SK-N-SH (cell line): ENCODE measurements at regions not wholly inside any gene's neighbourhood (a gene's known extent, or its start where the extent isn't known, plus 50 kb on each side); places are given as distances from the start of the nearest gene placed in this dataset.

Source experiments
- CTCF ChIA-PET: fragments of 300-600, 350-600 bp; formaldehyde crosslinking; extraction: SDS; loops from one replicate; lab custom pipeline; 2021; lab: Yijun Ruan, JAX
- POLR2A ChIA-PET: fragments of 350-600 bp; sonication (Branson Sonifier 250); formaldehyde crosslinking; extraction: SDS; loops from one replicate; lab custom pipeline; 2020; ENCODE audit warnings: antibody characterized with exemption, inconsistent platforms; lab: Yijun Ruan, JAX
- DNase-seq: peaks from one replicate; pipeline ENCODE4 v3.0.0; 2012
- H2AFZ ChIP-seq: fragments of 200-600 bp; sonication (generic); 2 replicates; pipeline ENCODE4 v1.8.1; 2016; ENCODE audit warnings: antibody characterized with exemption, mild to moderate bottlenecking, low read depth
- H3F3A ChIP-seq: fragments of 200-600 bp; sonication (generic); replicated peaks from 2 replicates; pipeline ENCODE3; 2016; ENCODE audit warnings: antibody characterized with exemption, mild to moderate bottlenecking; ENCODE audit not compliant: insufficient read depth
- H3K27ac ChIP-seq, 2 experiments: fragments of 200-500 bp in 1 of 2; fragments of 200-600 bp in 1 of 2; sonication (Bioruptor generic) in 1 of 2; sonication (generic), shearing (Covaris generic) in 1 of 2; 2 replicates each; pipeline versions ENCODE4 v1.5.1 to v1.6.1; 2014 to 2016; ENCODE audit warnings: low read depth in 2 of 2, inconsistent platforms in 1 of 2, low read length in 1 of 2, mild to moderate bottlenecking in 1 of 2, mixed read lengths in 1 of 2
- H3K27me3 ChIP-seq: fragments of 200-600 bp; sonication (generic), shearing (Covaris generic); 2 replicates; pipeline ENCODE4 v1.6.1; 2016; ENCODE audit warnings: mixed run types; ENCODE audit not compliant: insufficient read depth
- H3K36me3 ChIP-seq, 2 experiments: fragments of 200-500 bp in 1 of 2; fragments of 200-600 bp in 1 of 2; sonication (Bioruptor generic) in 1 of 2; sonication (generic) in 1 of 2; replicated peaks in 1 of 2; 2 replicates each; pipeline versions ENCODE3 to v1.5.1; 2014 to 2016; ENCODE audit warnings: low read length in 1 of 2, mild to moderate bottlenecking in 1 of 2; ENCODE audit not compliant: insufficient read depth in 2 of 2, control insufficient read depth in 1 of 2
- H3K4me1 ChIP-seq, 2 experiments: fragments of 200-500 bp in 1 of 2; fragments of 200-600 bp in 1 of 2; sonication (Bioruptor generic) in 1 of 2; sonication (generic), shearing (Covaris generic) in 1 of 2; 2 replicates each; pipeline versions ENCODE4 v1.5.1 to v1.6.1; 2014 to 2016; ENCODE audit warnings: low read depth in 1 of 2, low read length in 1 of 2, mixed run types in 1 of 2; ENCODE audit not compliant: insufficient read depth in 2 of 2, control insufficient read depth in 1 of 2
- H3K4me2 ChIP-seq: fragments of 200-600 bp; sonication (generic), shearing (Covaris generic); 2 replicates; pipeline ENCODE4 v1.6.1; 2017; ENCODE audit warnings: mixed run types
- H3K4me3 ChIP-seq, 2 experiments: fragments of 200-500 bp in 1 of 2; fragments of 200-600 bp in 1 of 2; sonication (Bioruptor generic) in 1 of 2; sonication (generic), shearing (Covaris generic) in 1 of 2; 2 replicates each; pipeline versions ENCODE4 v1.5.1 to v1.8.1; 2014 to 2016; ENCODE audit warnings: low read depth in 2 of 2, inconsistent platforms in 1 of 2, low read length in 1 of 2, mild to moderate bottlenecking in 1 of 2, mixed read lengths in 1 of 2, moderate library complexity in 1 of 2
- H3K79me2 ChIP-seq: fragments of 200-600 bp; sonication (generic); 2 replicates; pipeline ENCODE4 v1.8.1; 2017; ENCODE audit warnings: mild to moderate bottlenecking; ENCODE audit not compliant: insufficient read depth
- H3K9ac ChIP-seq: fragments of 200-600 bp; sonication (generic); 2 replicates; pipeline ENCODE4 v1.6.1; 2017; ENCODE audit warnings: mixed run types
- H3K9me2 ChIP-seq: fragments of 200-600 bp; sonication (generic); 2 replicates; pipeline ENCODE4 v1.6.1; 2017; ENCODE audit warnings: mixed run types
- H3K9me3 ChIP-seq: fragments of 200-600 bp; sonication (generic); 2 replicates; pipeline ENCODE4 v1.6.1; 2017; ENCODE audit warnings: mixed run types, mild to moderate bottlenecking, moderate library complexity
- H4K20me1 ChIP-seq: fragments of 200-600 bp; sonication (generic); 2 replicates; pipeline ENCODE4 v1.6.1; 2017; ENCODE audit warnings: mild to moderate bottlenecking, mixed run types; ENCODE audit not compliant: insufficient read depth
- EP300 ChIP-seq, 2 experiments: IDR thresholded peaks; 2 replicates each; pipeline versions ENCODE4 v1.4.0 to v1.6.1; 2012; ENCODE audit warnings: borderline replicate concordance in 1 of 2, low read depth in 1 of 2, low read length in 1 of 2
- EZH2phosphoT487 ChIP-seq: fragments of 200-600 bp; sonication (generic); IDR thresholded peaks from 2 replicates; pipeline ENCODE4 v1.6.1; 2017; ENCODE audit warnings: low read depth, mixed run types, mild to moderate bottlenecking, antibody characterized with exemption, moderate library complexity, borderline replicate concordance
- FOXJ3 ChIP-seq: sonication (generic); formaldehyde crosslinking; IDR thresholded peaks from 2 replicates; pipeline ENCODE4 v1.5.1; 2020; ENCODE audit warnings: mild to moderate bottlenecking, missing genetic modification reagents
- MXI1 ChIP-seq: IDR thresholded peaks from 2 replicates; pipeline ENCODE4 v1.6.1; 2012; ENCODE audit warnings: mild to moderate bottlenecking, low read depth, low read length, improper control_type of control experiment
- NFIC ChIP-seq: IDR thresholded peaks from 2 replicates; pipeline ENCODE4 v1.4.0; 2012; ENCODE audit warnings: borderline replicate concordance
- SMC3 ChIP-seq: IDR thresholded peaks from 2 replicates; pipeline ENCODE4 v1.6.1; 2012; ENCODE audit warnings: low read depth, low read length, improper control_type of control experiment
- YY1 ChIP-seq: IDR thresholded peaks from 2 replicates; pipeline ENCODE4 v1.4.0; 2012; ENCODE audit warnings: low read depth, mild to moderate bottlenecking
- WGBS: methylation state at CpG from one replicate; pipeline ENCODE4 v1.1.6; 2017; ENCODE audit warnings: low lambda C conversion rate; 5-methylcytosine and 5-hydroxymethylcytosine counted together
- TF ChIP-seq, protein P1 (sequence below): fragments of 150-350 bp; IDR thresholded peaks from 2 replicates; pipeline ENCODE4 v1.6.1; 2017; ENCODE audit warnings: antibody characterized with exemption, low read length, low read depth, borderline replicate concordance
- TF ChIP-seq, protein P2 (sequence below): IDR thresholded peaks from 2 replicates; pipeline ENCODE4 v1.6.1; 2012; ENCODE audit warnings: mild to moderate bottlenecking, low read depth, low read length, moderate library complexity
- TF ChIP-seq, protein P3 (sequence below): IDR thresholded peaks from 2 replicates; pipeline ENCODE4; 2012

DNA sequence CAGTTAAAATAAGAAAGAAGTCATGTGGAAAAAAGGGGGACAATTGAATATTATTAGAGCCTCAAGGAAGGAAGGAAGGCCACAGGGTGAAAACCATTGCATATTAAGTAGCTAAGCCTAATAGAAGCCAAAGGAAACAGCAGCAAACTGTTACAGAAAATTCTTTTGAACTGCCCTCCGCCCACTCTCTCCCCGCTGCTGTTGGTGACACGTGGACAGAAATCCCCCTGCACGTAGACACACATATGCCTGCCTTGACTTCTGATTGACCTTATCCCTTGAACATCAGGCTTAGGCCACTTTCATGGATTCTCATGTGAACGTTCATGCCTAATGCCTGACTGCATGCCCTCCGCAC is 229.1 kb downstream of the KCNRG start:
- no peak for DNase-seq
- no peak overlapping the region for H3K4me3 ChIP-seq
- no peaks in the 10 kb centered on the region for H3K79me2 ChIP-seq
- no peak overlapping the region for H2AFZ ChIP-seq
- TF ChIP-seq YY1 (no peak), EP300 (IDR thresholded peaks at IDR 0.05; ENCODE audit: borderline replicate concordance in 1 of 2, low read depth in 1 of 2, low read length in 1 of 2) (no peak), FOXJ3 (CRISPR knock-in tag) (no peak), SMC3 (no peak), NFIC (no peak), EZH2phosphoT487 (no peak), MXI1 (no peak)
- TF ChIP-seq, protein P1, sequence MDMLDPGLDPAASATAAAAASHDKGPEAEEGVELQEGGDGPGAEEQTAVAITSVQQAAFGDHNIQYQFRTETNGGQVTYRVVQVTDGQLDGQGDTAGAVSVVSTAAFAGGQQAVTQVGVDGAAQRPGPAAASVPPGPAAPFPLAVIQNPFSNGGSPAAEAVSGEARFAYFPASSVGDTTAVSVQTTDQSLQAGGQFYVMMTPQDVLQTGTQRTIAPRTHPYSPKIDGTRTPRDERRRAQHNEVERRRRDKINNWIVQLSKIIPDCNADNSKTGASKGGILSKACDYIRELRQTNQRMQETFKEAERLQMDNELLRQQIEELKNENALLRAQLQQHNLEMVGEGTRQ = no peak
- TF ChIP-seq, protein P2, sequence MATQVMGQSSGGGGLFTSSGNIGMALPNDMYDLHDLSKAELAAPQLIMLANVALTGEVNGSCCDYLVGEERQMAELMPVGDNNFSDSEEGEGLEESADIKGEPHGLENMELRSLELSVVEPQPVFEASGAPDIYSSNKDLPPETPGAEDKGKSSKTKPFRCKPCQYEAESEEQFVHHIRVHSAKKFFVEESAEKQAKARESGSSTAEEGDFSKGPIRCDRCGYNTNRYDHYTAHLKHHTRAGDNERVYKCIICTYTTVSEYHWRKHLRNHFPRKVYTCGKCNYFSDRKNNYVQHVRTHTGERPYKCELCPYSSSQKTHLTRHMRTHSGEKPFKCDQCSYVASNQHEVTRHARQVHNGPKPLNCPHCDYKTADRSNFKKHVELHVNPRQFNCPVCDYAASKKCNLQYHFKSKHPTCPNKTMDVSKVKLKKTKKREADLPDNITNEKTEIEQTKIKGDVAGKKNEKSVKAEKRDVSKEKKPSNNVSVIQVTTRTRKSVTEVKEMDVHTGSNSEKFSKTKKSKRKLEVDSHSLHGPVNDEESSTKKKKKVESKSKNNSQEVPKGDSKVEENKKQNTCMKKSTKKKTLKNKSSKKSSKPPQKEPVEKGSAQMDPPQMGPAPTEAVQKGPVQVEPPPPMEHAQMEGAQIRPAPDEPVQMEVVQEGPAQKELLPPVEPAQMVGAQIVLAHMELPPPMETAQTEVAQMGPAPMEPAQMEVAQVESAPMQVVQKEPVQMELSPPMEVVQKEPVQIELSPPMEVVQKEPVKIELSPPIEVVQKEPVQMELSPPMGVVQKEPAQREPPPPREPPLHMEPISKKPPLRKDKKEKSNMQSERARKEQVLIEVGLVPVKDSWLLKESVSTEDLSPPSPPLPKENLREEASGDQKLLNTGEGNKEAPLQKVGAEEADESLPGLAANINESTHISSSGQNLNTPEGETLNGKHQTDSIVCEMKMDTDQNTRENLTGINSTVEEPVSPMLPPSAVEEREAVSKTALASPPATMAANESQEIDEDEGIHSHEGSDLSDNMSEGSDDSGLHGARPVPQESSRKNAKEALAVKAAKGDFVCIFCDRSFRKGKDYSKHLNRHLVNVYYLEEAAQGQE = no peak
- TF ChIP-seq, protein P3, sequence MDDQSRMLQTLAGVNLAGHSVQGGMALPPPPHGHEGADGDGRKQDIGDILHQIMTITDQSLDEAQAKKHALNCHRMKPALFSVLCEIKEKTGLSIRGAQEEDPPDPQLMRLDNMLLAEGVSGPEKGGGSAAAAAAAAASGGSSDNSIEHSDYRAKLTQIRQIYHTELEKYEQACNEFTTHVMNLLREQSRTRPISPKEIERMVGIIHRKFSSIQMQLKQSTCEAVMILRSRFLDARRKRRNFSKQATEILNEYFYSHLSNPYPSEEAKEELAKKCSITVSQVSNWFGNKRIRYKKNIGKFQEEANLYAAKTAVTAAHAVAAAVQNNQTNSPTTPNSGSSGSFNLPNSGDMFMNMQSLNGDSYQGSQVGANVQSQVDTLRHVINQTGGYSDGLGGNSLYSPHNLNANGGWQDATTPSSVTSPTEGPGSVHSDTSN = no peak
- POLR2A ChIA-PET = no interaction called here
- H3K4me1 ChIP-seq = no peaks in the 10 kb centered on the region
- peaks cover 6% of the 10 kb centered on the region for H3F3A ChIP-seq
- H3K9me2 ChIP-seq = no peaks in the 10 kb centered on the region
- no peaks in the 10 kb centered on the region for H3K36me3 ChIP-seq
- no peak overlapping the region for H3K9ac ChIP-seq
- H3K4me2 ChIP-seq = peak overlapping the region; percentile 38
- no peaks in the 10 kb centered on the region; the same call in 1 of the 2 replicates for H3K27me3 ChIP-seq
- no peaks in the 10 kb centered on the region for H4K20me1 ChIP-seq
- WGBS = 95% methylated on average over 6 of the region's 6 CpGs
- H3K9me3 ChIP-seq = no peaks in the 10 kb centered on the region
- CTCF ChIA-PET = no interaction called here
- no peak overlapping the region for H3K27ac ChIP-seq
